ENCODE measurements at regions not wholly inside any gene's neighbourhood (a gene's known extent, or its start where the extent isn't known, plus 50 kb on each side); places are given as distances from the start of the nearest gene placed in this dataset.

DNA sequence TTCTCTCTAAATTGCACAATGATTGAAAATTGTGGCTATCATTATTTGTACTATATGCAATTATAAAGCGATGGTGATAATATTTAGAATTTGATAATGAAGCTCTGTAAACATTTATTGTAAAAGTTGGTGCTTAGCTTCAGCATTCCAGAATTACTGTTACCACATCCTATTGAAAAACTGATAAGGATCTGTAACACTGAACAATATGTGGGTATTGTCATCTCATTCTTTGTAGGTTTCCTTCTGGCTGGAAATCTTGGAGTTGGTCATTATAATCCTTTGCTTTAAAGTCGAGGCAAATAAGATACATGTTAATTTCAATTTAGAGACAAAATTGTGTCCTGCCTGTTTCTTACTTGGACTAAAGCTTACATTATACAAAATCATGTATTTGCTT lies 323.4 kb upstream of the GOLIM4 start:
- TF ChIP-seq, protein P1, sequence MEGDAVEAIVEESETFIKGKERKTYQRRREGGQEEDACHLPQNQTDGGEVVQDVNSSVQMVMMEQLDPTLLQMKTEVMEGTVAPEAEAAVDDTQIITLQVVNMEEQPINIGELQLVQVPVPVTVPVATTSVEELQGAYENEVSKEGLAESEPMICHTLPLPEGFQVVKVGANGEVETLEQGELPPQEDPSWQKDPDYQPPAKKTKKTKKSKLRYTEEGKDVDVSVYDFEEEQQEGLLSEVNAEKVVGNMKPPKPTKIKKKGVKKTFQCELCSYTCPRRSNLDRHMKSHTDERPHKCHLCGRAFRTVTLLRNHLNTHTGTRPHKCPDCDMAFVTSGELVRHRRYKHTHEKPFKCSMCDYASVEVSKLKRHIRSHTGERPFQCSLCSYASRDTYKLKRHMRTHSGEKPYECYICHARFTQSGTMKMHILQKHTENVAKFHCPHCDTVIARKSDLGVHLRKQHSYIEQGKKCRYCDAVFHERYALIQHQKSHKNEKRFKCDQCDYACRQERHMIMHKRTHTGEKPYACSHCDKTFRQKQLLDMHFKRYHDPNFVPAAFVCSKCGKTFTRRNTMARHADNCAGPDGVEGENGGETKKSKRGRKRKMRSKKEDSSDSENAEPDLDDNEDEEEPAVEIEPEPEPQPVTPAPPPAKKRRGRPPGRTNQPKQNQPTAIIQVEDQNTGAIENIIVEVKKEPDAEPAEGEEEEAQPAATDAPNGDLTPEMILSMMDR (IDR thresholded peaks at IDR 0.05; ENCODE audit: low read length) = no peak
- no peak for TF ChIP-seq EZH2 (IDR thresholded peaks at IDR 0.05; ENCODE audit: borderline replicate concordance, low read length)
